ENCODE measurements at regions not wholly inside any gene's neighbourhood (a gene's known extent, or its start where the extent isn't known, plus 50 kb on each side); places are given as distances from the start of the nearest gene placed in this dataset.
A peak's percentile ranks its signal among the peaks of the same experiment; 100 is the strongest.

- TF ChIP-seq CEBPZ (IDR thresholded peaks at IDR 0.05; ENCODE audit: low read depth, low read length), result no peak
- TF ChIP-seq ATF2 (IDR thresholded peaks at IDR 0.05; ENCODE audit: low read length), result peak; percentile 26; the same call in 1 of the 2 replicates
- no peak for TF ChIP-seq GATAD2B (conservative IDR thresholded peaks at IDR 0.05; ENCODE audit: low read depth)
- TF ChIP-seq NFIC (IDR thresholded peaks at IDR 0.05; ENCODE audit: low read depth, low read length), result no peak
- peak; percentile 62; the same call in 1 of the 2 replicates for TF ChIP-seq RELB (IDR thresholded peaks at IDR 0.05; ENCODE audit: low read depth)
- no peak for TF ChIP-seq KAT2A (conservative IDR thresholded peaks at IDR 0.05; ENCODE audit: control insufficient read depth, low read depth, low read length)
- no peak for TF ChIP-seq FOXM1 (IDR thresholded peaks at IDR 0.05; ENCODE audit: low read depth, low read length)
- TF ChIP-seq ATF7 (IDR thresholded peaks at IDR 0.05; ENCODE audit: low read depth), result peak; percentile 48; the same call in 1 of the 2 replicates
- no peak for TF ChIP-seq IRF4 (IDR thresholded peaks at IDR 0.05; ENCODE audit: low read depth, low read length)
- TF ChIP-seq SUZ12 (IDR thresholded peaks at IDR 0.05; ENCODE audit: unreplicated experiment), result no peak
- TF ChIP-seq STAT3 (IDR thresholded peaks at IDR 0.05; ENCODE audit: low read depth, low read length), result 0 out of 2 replicates have a peak, but pooled peaks have one; percentile 58
- TF ChIP-seq BMI1 (IDR thresholded peaks at IDR 0.05; ENCODE audit: borderline replicate concordance), result no peak
- TF ChIP-seq USF1 (IDR thresholded peaks at IDR 0.05; ENCODE audit: borderline replicate concordance, extremely low read length, insufficient read depth, low read depth, low read length), result no peak
- TF ChIP-seq ZNF622 (IDR thresholded peaks at IDR 0.05), result no peak
- TF ChIP-seq GABPA (IDR thresholded peaks at IDR 0.05; ENCODE audit: low read depth), result no peak
- peak; percentile 26 for TF ChIP-seq SKIL (IDR thresholded peaks at IDR 0.05; ENCODE audit: low read depth, poor library complexity, severe bottlenecking)
These were observed 833.8 kb downstream of the TRIB2 start (continued) for GRCh38 chr2:13550285-13551231.
